CD14-positive monocyte (primary cell): ENCODE measurements at regions not wholly inside any gene's neighbourhood (a gene's known extent, or its start where the extent isn't known, plus 50 kb on each side); places are given as distances from the start of the nearest gene placed in this dataset.

Source experiments
- DNase-seq, 3 donors: peaks; one replicate each; pipeline ENCODE4 v3.0.0-alpha.2; 2011 to 2022
- H2AFZ ChIP-seq: 2 replicates; pipeline ENCODE4 v1.6.0; 2012; ENCODE audit warnings: mild to moderate bottlenecking, low read depth, low read length, inconsistent platforms; ENCODE audit not compliant: insufficient read depth, poor library complexity, severe bottlenecking
- H3K27ac ChIP-seq, 2 donors: 1 replicate in 1 of 2; 2 replicates in 1 of 2; pipeline ENCODE4 v1.5.1; 2012 to 2013; ENCODE audit warnings: low read length in 2 of 2, control low read depth in 1 of 2, inconsistent platforms in 1 of 2, low read depth in 1 of 2, mild to moderate bottlenecking in 1 of 2
- H3K27me3 ChIP-seq, 2 donors: one replicate each; pipeline versions ENCODE4 v1.6.0 to v1.6.1; 2011 to 2013; ENCODE audit warnings: low read length in 2 of 2; ENCODE audit not compliant: control insufficient read depth in 2 of 2, insufficient read depth in 2 of 2
- H3K36me3 ChIP-seq, 2 donors: replicated peaks in 1 of 2; 1 replicate in 1 of 2; 2 replicates in 1 of 2; pipeline versions ENCODE4 v1.5.1 to v1.6.1; 2012 to 2013; ENCODE audit warnings: low read length in 2 of 2, control low read depth in 1 of 2, inconsistent platforms in 1 of 2, mild to moderate bottlenecking in 1 of 2; ENCODE audit not compliant: insufficient read depth in 2 of 2, control insufficient read depth in 1 of 2
- H3K4me1 ChIP-seq, 2 donors: 1 replicate in 1 of 2; 2 replicates in 1 of 2; pipeline versions ENCODE4 v1.5.1 to v1.6.1; 2012 to 2013; ENCODE audit warnings: low read length in 2 of 2, control low read depth in 1 of 2, inconsistent platforms in 1 of 2, mild to moderate bottlenecking in 1 of 2, moderate library complexity in 1 of 2; ENCODE audit not compliant: insufficient read depth in 2 of 2, control insufficient read depth in 1 of 2
- H3K4me2 ChIP-seq: replicated peaks from 2 replicates; pipeline ENCODE3; 2012; ENCODE audit warnings: low read length, moderate library complexity, mild to moderate bottlenecking; ENCODE audit not compliant: poor library complexity, severe bottlenecking; ENCODE audit errors: extremely low read depth
- H3K4me3 ChIP-seq, 3 experiments: fragments of 200-600 bp in 1 of 3; sonication (generic) in 1 of 3; replicated peaks in 1 of 3; 1 replicate in 2 of 3; 2 replicates in 1 of 3; pipeline ENCODE4 v1.5.1; 2011 to 2013; ENCODE audit warnings: low read length in 3 of 3, mild to moderate bottlenecking in 3 of 3, control low read depth in 2 of 3, low read depth in 2 of 3, inconsistent platforms in 1 of 3, moderate library complexity in 1 of 3
- H3K79me2 ChIP-seq: 2 replicates; pipeline ENCODE4 v1.6.0; 2012; ENCODE audit warnings: mild to moderate bottlenecking, control low read depth, inconsistent platforms, low read length, moderate library complexity; ENCODE audit not compliant: insufficient read depth
- H3K9ac ChIP-seq: 2 replicates; pipeline ENCODE4 v1.6.0; 2017; ENCODE audit warnings: low read length, mild to moderate bottlenecking; ENCODE audit not compliant: insufficient read depth, poor library complexity, severe bottlenecking
- H3K9me3 ChIP-seq, 2 donors: replicated peaks in 1 of 2; 1 replicate in 1 of 2; 2 replicates in 1 of 2; pipeline versions ENCODE4 v1.5.1 to v1.6.1; 2012 to 2013; ENCODE audit warnings: low read length in 2 of 2, control low read depth in 1 of 2; ENCODE audit not compliant: control insufficient read depth in 1 of 2, insufficient read depth in 1 of 2
- H4K20me1 ChIP-seq: 2 replicates; pipeline ENCODE4 v1.6.0; 2012; ENCODE audit warnings: mild to moderate bottlenecking, low read length, control low read depth, moderate library complexity; ENCODE audit not compliant: insufficient read depth
- H3K27ac Mint-ChIP-seq, 7 donors: one replicate each; pipeline ENCODE4 v1.8.0; 2020; ENCODE audit warnings: mild to moderate bottlenecking in 7 of 7, mixed read lengths in 7 of 7, moderate library complexity in 6 of 7, inconsistent platforms in 2 of 7
- H3K27me3 Mint-ChIP-seq, 3 donors: one replicate each; pipeline ENCODE4 v1.8.0; 2021 to 2022; ENCODE audit warnings: low read depth in 3 of 3, mild to moderate bottlenecking in 3 of 3, mixed read lengths in 3 of 3, moderate library complexity in 3 of 3, inconsistent platforms in 1 of 3
- H3K36me3 Mint-ChIP-seq, 2 donors: one replicate each; pipeline ENCODE4 v1.8.0; 2020; ENCODE audit warnings: mixed read lengths in 2 of 2, inconsistent platforms in 1 of 2, mild to moderate bottlenecking in 1 of 2
- H3K4me1 Mint-ChIP-seq: one replicate; pipeline ENCODE4 v1.8.0; 2020; ENCODE audit warnings: mild to moderate bottlenecking, mixed read lengths
- H3K4me3 Mint-ChIP-seq, 2 donors: one replicate each; pipeline ENCODE4 v1.8.0; 2020; ENCODE audit warnings: mild to moderate bottlenecking in 2 of 2, mixed read lengths in 2 of 2, moderate library complexity in 1 of 2
- H3K9me3 Mint-ChIP-seq, 7 donors: one replicate each; pipeline ENCODE4 v1.8.0; 2020 to 2022; ENCODE audit warnings: mixed read lengths in 7 of 7, mild to moderate bottlenecking in 6 of 7, moderate library complexity in 6 of 7, inconsistent platforms in 2 of 7
- WGBS: methylation state at CpG from one replicate; pipeline ENCODE4 v1.1.5; 2013; ENCODE audit warnings: missing lambda C conversion rate; ENCODE audit not compliant: insufficient coverage; 5-methylcytosine and 5-hydroxymethylcytosine counted together
- intact Hi-C, 2 donors: fragments of 100-400 bp; cut with micrococcal nuclease; formaldehyde crosslinking; loops; one replicate each; pipeline versions ENCODE4 v1.15.0 to v1.15.1; 2023
- TF ChIP-seq, protein P1 (sequence below): fragments of 200-600 bp; IDR thresholded peaks from one replicate; pipeline ENCODE4 v1.8.0; 2022; ENCODE audit warnings: antibody characterized with exemption, mild to moderate bottlenecking

DNA sequence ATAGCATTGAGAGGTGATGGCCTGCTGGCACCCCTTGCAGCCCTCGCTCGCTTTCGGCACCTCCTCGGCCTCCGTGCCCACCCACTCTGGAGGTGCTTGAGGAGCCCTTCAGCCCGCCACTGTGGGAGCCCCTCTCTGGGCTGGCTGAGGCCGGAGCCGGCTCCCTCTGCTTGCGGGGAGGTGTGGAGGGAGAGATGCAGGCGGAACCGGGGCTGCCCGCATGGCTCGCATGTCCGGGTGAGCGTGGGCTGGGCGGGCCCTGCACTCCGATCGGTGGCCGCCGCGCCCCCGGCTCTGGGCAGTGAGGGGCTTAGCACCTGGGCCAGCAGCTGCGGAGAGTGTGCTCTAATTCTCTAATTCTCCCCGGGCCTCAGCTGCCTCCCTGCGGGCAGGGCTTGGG, 101.1 kb downstream of the KIF4B start:
- Mint-ChIP-seq H3K4me3 (no peak overlapping the region), H3K27me3 (peaks cover 1 to 4% (median 1%) of the 10 kb centered on the region in 3 donors)
- no peaks in the 10 kb centered on the region for H3K27me3 ChIP-seq

DNA sequence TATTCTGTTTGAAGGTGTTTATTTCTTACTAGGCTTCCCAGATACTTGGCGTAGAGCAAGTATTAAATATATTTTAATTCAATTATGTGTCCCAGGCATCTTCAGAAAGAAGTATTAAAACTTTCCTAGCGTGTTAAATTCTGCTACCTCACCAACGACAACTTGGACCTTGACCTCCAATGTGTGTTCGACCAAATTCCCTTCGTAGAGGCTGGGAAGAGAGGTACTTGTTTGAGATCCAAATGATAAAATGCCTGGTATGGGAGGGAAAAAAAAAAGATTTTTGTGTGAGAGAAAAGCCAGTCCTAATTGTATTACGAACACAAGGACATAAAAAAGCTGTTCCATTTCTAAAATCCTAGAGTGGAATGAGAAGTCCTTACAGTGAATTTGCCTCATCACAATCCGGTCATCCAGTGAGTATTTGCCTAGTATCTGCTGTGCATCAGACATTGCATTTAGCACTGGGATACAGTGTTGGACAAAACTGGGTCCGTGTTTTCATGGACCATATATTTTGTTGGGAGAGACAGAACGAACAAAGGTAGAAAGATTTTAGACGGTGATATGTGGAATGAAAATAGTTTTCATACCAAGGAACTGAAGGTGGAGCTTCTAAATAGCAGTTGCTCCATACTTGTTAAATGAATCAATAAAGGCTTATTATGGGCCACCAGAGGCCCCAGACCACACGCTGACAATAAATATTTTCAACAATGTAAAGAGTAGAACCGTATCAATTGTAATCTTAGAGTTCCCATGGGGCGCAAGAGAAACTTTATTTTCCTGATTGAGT, 103.1 kb downstream of the KIF4B start:
- H3K4me3 Mint-ChIP-seq: no peak overlapping the region
- H3K4me3 ChIP-seq: no peak overlapping the region
- H3K27me3 Mint-ChIP-seq: peaks cover 1 to 4% (median 1%) of the 10 kb centered on the region in 3 donors
- H3K4me2 ChIP-seq: no peak overlapping the region
- no peaks in the 10 kb centered on the region for H3K36me3 ChIP-seq
- no peaks in the 10 kb centered on the region for H4K20me1 ChIP-seq
- no peak overlapping the region for H3K9ac ChIP-seq
- no peaks in the 10 kb centered on the region for H3K79me2 ChIP-seq
- TF ChIP-seq, protein P1, sequence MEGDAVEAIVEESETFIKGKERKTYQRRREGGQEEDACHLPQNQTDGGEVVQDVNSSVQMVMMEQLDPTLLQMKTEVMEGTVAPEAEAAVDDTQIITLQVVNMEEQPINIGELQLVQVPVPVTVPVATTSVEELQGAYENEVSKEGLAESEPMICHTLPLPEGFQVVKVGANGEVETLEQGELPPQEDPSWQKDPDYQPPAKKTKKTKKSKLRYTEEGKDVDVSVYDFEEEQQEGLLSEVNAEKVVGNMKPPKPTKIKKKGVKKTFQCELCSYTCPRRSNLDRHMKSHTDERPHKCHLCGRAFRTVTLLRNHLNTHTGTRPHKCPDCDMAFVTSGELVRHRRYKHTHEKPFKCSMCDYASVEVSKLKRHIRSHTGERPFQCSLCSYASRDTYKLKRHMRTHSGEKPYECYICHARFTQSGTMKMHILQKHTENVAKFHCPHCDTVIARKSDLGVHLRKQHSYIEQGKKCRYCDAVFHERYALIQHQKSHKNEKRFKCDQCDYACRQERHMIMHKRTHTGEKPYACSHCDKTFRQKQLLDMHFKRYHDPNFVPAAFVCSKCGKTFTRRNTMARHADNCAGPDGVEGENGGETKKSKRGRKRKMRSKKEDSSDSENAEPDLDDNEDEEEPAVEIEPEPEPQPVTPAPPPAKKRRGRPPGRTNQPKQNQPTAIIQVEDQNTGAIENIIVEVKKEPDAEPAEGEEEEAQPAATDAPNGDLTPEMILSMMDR: no peak
- no peak overlapping the region for H2AFZ ChIP-seq
- H3K4me1 Mint-ChIP-seq: no peaks in the 10 kb centered on the region
- H3K36me3 Mint-ChIP-seq: no peaks in the 10 kb centered on the region
- no peak for DNase-seq
- intact Hi-C loops: no loop called here
- 100% methylated on average over 4 of the region's 13 CpGs for WGBS
- no peaks in the 10 kb centered on the region for H3K4me1 ChIP-seq
- H3K9me3 ChIP-seq: peaks cover 0 to 13% of the 10 kb centered on the region in 2 donors
- H3K27me3 ChIP-seq: no peaks in the 10 kb centered on the region
- H3K27ac ChIP-seq: no peak overlapping the region
- H3K27ac Mint-ChIP-seq: no peak overlapping the region
- H3K9me3 Mint-ChIP-seq: peaks cover under 1 to 8% (median 5%) of the 10 kb centered on the region in 7 donors

More for the DNA sequence above, 101.1 kb downstream of the KIF4B start:
- peaks cover 0 to 13% of the 10 kb centered on the region in 2 donors for H3K9me3 ChIP-seq
- WGBS: 98% methylated on average over 22 of the region's 25 CpGs
- peaks cover 1 to 8% (median 5%) of the 10 kb centered on the region in 7 donors for H3K9me3 Mint-ChIP-seq
- no peak overlapping the region for H2AFZ ChIP-seq
- H3K36me3 ChIP-seq: no peaks in the 10 kb centered on the region
- TF ChIP-seq, protein P1: no peak
- H4K20me1 ChIP-seq: no peaks in the 10 kb centered on the region
- H3K79me2 ChIP-seq: no peaks in the 10 kb centered on the region
- intact Hi-C loops: no loop called here
- no peak overlapping the region for H3K27ac Mint-ChIP-seq
- DNase-seq: no peak
- H3K36me3 Mint-ChIP-seq: no peaks in the 10 kb centered on the region
- no peak overlapping the region for H3K9ac ChIP-seq
- H3K27ac ChIP-seq: no peak overlapping the region
- H3K4me2 ChIP-seq: no peak overlapping the region
- no peaks in the 10 kb centered on the region for H3K4me1 ChIP-seq
- H3K4me1 Mint-ChIP-seq: no peaks in the 10 kb centered on the region
- no peak overlapping the region for H3K4me3 ChIP-seq
